ENCODE measurements at regions not wholly inside any gene's neighbourhood (a gene's known extent, or its start where the extent isn't known, plus 50 kb on each side); places are given as distances from the start of the nearest gene placed in this dataset.

DNA sequence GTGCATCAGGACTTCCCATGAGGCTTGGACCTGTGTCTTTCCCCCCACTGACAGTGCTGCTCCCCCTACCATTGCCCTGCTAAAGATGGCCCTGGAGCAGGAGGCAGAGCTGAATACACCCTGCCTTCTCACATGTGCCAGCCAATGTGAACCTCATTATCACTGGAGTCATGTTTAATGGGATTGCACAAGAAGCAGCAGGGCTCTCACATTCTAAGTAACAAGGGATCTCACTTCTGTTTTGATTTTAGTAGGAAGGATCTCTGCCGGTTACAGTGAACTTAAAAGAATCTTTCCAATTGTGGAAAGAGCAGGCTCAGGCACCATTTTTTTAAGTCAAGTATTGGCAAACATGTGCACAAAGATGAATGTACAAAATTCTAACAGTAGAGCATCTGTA, 322.1 kb upstream of the MEX3C start:
- Mint-ChIP-seq H3K9me3 (no peaks in the 10 kb centered on the region), H3K36me3 (no peaks in the 10 kb centered on the region), H3K4me1 (peaks cover 4% of the 10 kb centered on the region), H3K27ac (no peak overlapping the region), H3K27me3 (ENCODE audit: insufficient read depth, low read depth) (peaks cover 3% of the 10 kb centered on the region), H3K4me3 (no peak overlapping the region)
- H3K4me3 ChIP-seq: no peak overlapping the region
- H3K4me2 ChIP-seq: no peak overlapping the region
- TF ChIP-seq, protein P1, sequence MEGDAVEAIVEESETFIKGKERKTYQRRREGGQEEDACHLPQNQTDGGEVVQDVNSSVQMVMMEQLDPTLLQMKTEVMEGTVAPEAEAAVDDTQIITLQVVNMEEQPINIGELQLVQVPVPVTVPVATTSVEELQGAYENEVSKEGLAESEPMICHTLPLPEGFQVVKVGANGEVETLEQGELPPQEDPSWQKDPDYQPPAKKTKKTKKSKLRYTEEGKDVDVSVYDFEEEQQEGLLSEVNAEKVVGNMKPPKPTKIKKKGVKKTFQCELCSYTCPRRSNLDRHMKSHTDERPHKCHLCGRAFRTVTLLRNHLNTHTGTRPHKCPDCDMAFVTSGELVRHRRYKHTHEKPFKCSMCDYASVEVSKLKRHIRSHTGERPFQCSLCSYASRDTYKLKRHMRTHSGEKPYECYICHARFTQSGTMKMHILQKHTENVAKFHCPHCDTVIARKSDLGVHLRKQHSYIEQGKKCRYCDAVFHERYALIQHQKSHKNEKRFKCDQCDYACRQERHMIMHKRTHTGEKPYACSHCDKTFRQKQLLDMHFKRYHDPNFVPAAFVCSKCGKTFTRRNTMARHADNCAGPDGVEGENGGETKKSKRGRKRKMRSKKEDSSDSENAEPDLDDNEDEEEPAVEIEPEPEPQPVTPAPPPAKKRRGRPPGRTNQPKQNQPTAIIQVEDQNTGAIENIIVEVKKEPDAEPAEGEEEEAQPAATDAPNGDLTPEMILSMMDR (IDR thresholded peaks at IDR 0.05): no peak
- no peak for TF ChIP-seq EZH2 (IDR thresholded peaks at IDR 0.05)
- TF ChIP-seq EZH2phosphoT487 (IDR thresholded peaks at IDR 0.05): no peak
- no peaks in the 10 kb centered on the region for H3K27me3 ChIP-seq
- H3K36me3 ChIP-seq: no peaks in the 10 kb centered on the region
- H3F3A ChIP-seq (ENCODE audit: low read depth): no peaks in the 10 kb centered on the region
- no peak overlapping the region for H2AFZ ChIP-seq (replicated peaks)
- no peaks in the 10 kb centered on the region for H3K9me3 ChIP-seq (ENCODE audit: low read depth)
- no peak overlapping the region for H3K27ac ChIP-seq
- H4K20me1 ChIP-seq (ENCODE audit: low read depth): no peaks in the 10 kb centered on the region
- H3K4me1 ChIP-seq: no peaks in the 10 kb centered on the region
- no peak for DNase-seq (ENCODE audit: low spot score)
- no peaks in the 10 kb centered on the region for H3K79me2 ChIP-seq (ENCODE audit: low read depth)
- H3K9ac ChIP-seq: no peak overlapping the region

DNA sequence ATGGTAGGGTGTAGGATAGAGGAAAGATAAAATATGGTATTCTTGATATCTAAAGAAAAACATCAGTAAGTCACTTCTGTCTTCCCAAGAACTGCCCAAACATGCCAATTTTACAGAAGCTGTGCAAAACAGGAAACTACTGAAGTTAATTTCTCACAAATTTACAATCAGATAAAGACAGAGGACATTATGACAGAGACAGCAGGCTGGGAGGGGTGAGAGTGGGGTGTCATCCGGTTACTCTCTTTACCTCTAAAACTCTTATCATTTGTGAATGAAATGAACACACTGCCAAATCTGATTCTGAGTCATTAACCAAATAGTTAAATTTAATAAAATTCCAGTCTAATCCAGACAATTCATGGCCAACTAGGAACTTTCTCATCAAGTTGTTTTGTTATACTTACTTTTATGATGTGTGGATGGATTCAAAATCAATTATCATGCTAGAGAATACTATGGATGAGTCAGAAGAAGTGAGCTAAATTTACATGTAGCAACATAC, 323.2 kb upstream of the MEX3C start:
- no peaks in the 10 kb centered on the region for H3K79me2 ChIP-seq (ENCODE audit: low read depth)
- Mint-ChIP-seq H3K4me3 (no peak overlapping the region), H3K27me3 (ENCODE audit: insufficient read depth, low read depth) (peaks cover 3% of the 10 kb centered on the region), H3K36me3 (no peaks in the 10 kb centered on the region), H3K27ac (no peak overlapping the region), H3K9me3 (no peaks in the 10 kb centered on the region), H3K4me1 (peaks cover 4% of the 10 kb centered on the region)
- TF ChIP-seq EZH2phosphoT487 (IDR thresholded peaks at IDR 0.05) (no peak), EZH2 (IDR thresholded peaks at IDR 0.05) (no peak)
- TF ChIP-seq, protein P1 (IDR thresholded peaks at IDR 0.05): no peak
- H2AFZ ChIP-seq (replicated peaks): no peak overlapping the region
- no peak for DNase-seq (ENCODE audit: low spot score)
- no peak overlapping the region for H3K4me3 ChIP-seq
- H3K27ac ChIP-seq: no peak overlapping the region
- no peaks in the 10 kb centered on the region for H3K36me3 ChIP-seq
- H3K9ac ChIP-seq: no peak overlapping the region
- H4K20me1 ChIP-seq (ENCODE audit: low read depth): no peaks in the 10 kb centered on the region
- H3K4me1 ChIP-seq: no peaks in the 10 kb centered on the region
- H3K4me2 ChIP-seq: no peak overlapping the region
- no peaks in the 10 kb centered on the region for H3F3A ChIP-seq (ENCODE audit: low read depth)
- no peaks in the 10 kb centered on the region for H3K27me3 ChIP-seq
- H3K9me3 ChIP-seq (ENCODE audit: low read depth): no peaks in the 10 kb centered on the region

DNA sequence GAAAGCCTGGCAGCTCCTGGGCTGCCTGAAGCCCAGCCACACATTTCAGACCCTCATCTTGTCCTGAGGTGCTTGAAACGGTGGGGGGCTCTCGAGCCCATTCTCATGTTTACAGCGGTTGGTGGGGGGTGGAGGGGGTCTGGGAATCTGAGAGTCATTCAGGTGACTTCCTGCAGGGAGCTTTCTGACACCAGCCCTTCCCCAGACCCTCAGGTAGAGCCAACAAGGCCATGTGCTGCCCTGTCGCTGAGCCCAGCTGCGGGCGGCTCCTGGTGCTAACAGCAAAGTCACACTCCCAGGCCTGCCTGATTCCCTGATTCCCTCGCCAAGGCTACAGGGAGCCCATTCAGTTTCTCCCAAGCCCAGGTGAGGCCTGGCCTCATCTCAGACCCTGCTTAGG, 324.9 kb upstream of the MEX3C start:
- Histone ChIP-seq H4K20me1 (ENCODE audit: low read depth) (no peaks in the 10 kb centered on the region), H3F3A (ENCODE audit: low read depth) (no peaks in the 10 kb centered on the region), H3K9me3 (ENCODE audit: low read depth) (no peaks in the 10 kb centered on the region), H3K4me1 (no peaks in the 10 kb centered on the region), H3K9ac (no peak overlapping the region), H3K4me3 (no peak overlapping the region), H2AFZ (replicated peaks) (peak overlapping the region; percentile 30), H3K36me3 (no peaks in the 10 kb centered on the region), H3K79me2 (ENCODE audit: low read depth) (no peaks in the 10 kb centered on the region), H3K27ac (no peak overlapping the region), H3K4me2 (no peak overlapping the region), H3K27me3 (no peaks in the 10 kb centered on the region)
- H3K27ac Mint-ChIP-seq: no peak overlapping the region
- no peaks in the 10 kb centered on the region for H3K9me3 Mint-ChIP-seq
- no peak for DNase-seq (ENCODE audit: low spot score)
- H3K36me3 Mint-ChIP-seq: no peaks in the 10 kb centered on the region
- H3K4me1 Mint-ChIP-seq: peaks cover 10% of the 10 kb centered on the region
- no peak overlapping the region for H3K4me3 Mint-ChIP-seq
- TF ChIP-seq EZH2phosphoT487 (IDR thresholded peaks at IDR 0.05) (no peak), EZH2 (IDR thresholded peaks at IDR 0.05) (no peak)
- TF ChIP-seq, protein P1 (IDR thresholded peaks at IDR 0.05): no peak
- peaks cover 3% of the 10 kb centered on the region for H3K27me3 Mint-ChIP-seq (ENCODE audit: insufficient read depth, low read depth)

Data from neural progenitor cell (in vitro differentiated cells).